ENCODE measurements at regions not wholly inside any gene's neighbourhood (a gene's known extent, or its start where the extent isn't known, plus 50 kb on each side); places are given as distances from the start of the nearest gene placed in this dataset.
A peak's percentile ranks its signal among the peaks of the same experiment; 100 is the strongest.

DNA sequence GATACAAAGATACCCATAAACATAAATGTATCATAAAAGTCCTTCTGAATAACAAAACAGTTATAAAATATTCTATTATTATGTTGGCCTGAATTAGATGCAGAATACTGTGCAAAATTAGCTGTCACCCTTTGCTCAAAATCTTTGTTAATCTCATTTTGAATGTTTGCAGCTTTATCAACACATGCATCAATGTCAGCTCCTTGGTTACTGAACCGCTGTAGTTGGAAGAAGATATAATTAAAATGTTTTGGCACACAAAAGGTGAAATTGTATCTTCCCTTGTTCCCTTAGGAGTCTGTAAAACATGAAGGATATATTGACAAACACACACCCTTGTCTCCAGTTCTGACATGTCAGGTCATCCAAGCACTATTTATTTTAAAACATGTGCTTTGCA is 146.3 kb upstream of the POU5F2 start:
- Histone ChIP-seq H3K4me1 (ENCODE audit: insufficient read depth, low read length) (peaks cover 17% of the 10 kb centered on the region), H4K20me1 (ENCODE audit: insufficient read depth, low read length) (no peaks in the 10 kb centered on the region), H3K27me3 (ENCODE audit: insufficient read depth, low read length, poor library complexity) (no peaks in the 10 kb centered on the region), H3K9ac (ENCODE audit: low read depth, low read length) (peak overlapping the region; percentile 33; the same call in 1 of the 2 replicates), H3K79me2 (ENCODE audit: insufficient read depth, low read length) (no peaks in the 10 kb centered on the region), H3K9me3 (ENCODE audit: insufficient read depth, low read length, severe bottlenecking) (no peaks in the 10 kb centered on the region), H3K27ac (ENCODE audit: low read length) (peak overlapping the region; percentile 27), H3K4me3 (ENCODE audit: low read depth in 1 of 2, low read length in 2 of 2) (peak overlapping the region in 1 of 2 experiments; percentile 46; a peak in 1 of 4 replicates), H3K4me2 (ENCODE audit: insufficient read depth, low read length) (peak overlapping the region; percentile 62), H3K36me3 (ENCODE audit: insufficient read depth, low read length) (no peaks in the 10 kb centered on the region), H2AFZ (ENCODE audit: low read depth, low read length) (peak overlapping the region; percentile 70; the same call in 1 of the 2 replicates)
- no peak for TF ChIP-seq EZH2 (IDR thresholded peaks at IDR 0.05; ENCODE audit: borderline replicate concordance, low read depth, low read length, severe bottlenecking)
- TF ChIP-seq, protein P1, sequence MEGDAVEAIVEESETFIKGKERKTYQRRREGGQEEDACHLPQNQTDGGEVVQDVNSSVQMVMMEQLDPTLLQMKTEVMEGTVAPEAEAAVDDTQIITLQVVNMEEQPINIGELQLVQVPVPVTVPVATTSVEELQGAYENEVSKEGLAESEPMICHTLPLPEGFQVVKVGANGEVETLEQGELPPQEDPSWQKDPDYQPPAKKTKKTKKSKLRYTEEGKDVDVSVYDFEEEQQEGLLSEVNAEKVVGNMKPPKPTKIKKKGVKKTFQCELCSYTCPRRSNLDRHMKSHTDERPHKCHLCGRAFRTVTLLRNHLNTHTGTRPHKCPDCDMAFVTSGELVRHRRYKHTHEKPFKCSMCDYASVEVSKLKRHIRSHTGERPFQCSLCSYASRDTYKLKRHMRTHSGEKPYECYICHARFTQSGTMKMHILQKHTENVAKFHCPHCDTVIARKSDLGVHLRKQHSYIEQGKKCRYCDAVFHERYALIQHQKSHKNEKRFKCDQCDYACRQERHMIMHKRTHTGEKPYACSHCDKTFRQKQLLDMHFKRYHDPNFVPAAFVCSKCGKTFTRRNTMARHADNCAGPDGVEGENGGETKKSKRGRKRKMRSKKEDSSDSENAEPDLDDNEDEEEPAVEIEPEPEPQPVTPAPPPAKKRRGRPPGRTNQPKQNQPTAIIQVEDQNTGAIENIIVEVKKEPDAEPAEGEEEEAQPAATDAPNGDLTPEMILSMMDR (IDR thresholded peaks at IDR 0.05; ENCODE audit: borderline replicate concordance, extremely low read depth, low read length, poor library complexity, severe bottlenecking), result no peak
- ATAC-seq (ENCODE audit: insufficient read depth, low read depth) (no peak), DNase-seq (no peak)

DNA sequence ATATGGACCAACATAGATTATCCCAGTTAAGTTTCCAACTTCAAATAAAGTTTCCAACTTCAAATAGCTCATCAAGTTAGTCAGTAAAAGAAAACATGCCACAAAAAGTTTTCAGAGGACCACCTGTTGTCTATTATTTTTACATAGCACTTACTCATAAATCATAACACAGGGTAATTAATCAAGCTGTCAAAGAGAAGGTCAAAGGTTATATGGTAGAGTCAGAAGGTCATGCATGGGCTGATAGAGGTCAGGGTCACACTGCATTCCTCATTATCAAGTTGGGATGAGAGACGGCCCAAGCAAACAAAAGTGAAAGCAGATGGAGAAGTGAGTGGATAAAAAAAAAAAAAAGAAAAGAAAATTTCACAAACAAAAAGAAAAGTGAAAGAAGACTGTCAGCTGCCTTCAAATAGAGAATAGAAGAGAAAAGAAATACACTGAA is 145.5 kb upstream of the POU5F2 start:
- Histone ChIP-seq H3K9me3 (ENCODE audit: insufficient read depth, low read length, severe bottlenecking) (no peaks in the 10 kb centered on the region), H3K9ac (ENCODE audit: low read depth, low read length) (peak overlapping the region; percentile 33; the same call in 1 of the 2 replicates), H3K4me3 (ENCODE audit: low read depth in 1 of 2, low read length in 2 of 2) (peak overlapping the region in 1 of 2 experiments; percentile 46; a peak in 3 of 4 replicates), H3K27me3 (ENCODE audit: insufficient read depth, low read length, poor library complexity) (no peaks in the 10 kb centered on the region), H3K4me2 (ENCODE audit: insufficient read depth, low read length) (peak overlapping the region; percentile 62), H4K20me1 (ENCODE audit: insufficient read depth, low read length) (no peaks in the 10 kb centered on the region), H3K27ac (ENCODE audit: low read length) (peak overlapping the region; percentile 49), H3K36me3 (ENCODE audit: insufficient read depth, low read length) (no peaks in the 10 kb centered on the region), H3K4me1 (ENCODE audit: insufficient read depth, low read length) (peaks cover 17% of the 10 kb centered on the region), H3K79me2 (ENCODE audit: insufficient read depth, low read length) (no peaks in the 10 kb centered on the region), H2AFZ (ENCODE audit: low read depth, low read length) (peak overlapping the region; percentile 70)
- no peak for TF ChIP-seq EZH2 (IDR thresholded peaks at IDR 0.05; ENCODE audit: borderline replicate concordance, low read depth, low read length, severe bottlenecking)
- TF ChIP-seq, protein P1 (IDR thresholded peaks at IDR 0.05; ENCODE audit: borderline replicate concordance, extremely low read depth, low read length, poor library complexity, severe bottlenecking), result no peak
- DNase-seq (peak; percentile 36), ATAC-seq (ENCODE audit: insufficient read depth, low read depth) (peak; percentile 77)

DNA sequence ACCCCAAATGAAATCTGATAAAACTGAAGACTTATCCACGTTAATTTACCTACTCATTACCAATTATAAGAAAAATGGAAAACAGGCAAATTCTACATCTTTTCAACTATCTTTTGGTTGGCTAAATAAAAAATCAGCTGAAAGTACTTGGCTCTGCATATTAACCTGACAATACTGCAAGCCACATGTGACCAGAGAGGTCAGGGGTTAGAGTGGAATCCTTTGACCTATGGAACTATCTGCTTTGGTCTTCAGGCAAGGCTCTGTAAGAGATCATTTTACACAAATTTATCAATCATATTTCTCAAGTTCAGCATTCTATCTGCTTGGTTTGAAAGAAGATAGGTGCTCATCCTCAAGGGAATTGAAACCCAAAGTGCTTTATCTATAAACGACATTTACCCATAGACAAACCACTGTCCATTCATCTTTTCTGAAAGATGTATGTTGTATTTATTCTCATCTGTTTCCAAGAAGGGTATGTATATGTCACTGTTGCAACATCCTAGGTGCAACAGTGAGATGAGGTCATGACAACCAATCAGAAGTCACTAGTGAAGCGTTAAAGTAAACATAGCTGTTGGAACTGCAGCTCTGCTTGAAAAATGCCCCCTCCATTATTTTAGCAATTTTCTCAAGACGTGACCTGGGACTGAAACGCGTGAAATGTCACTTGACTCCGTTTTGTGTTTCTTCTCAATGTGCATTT is 144.9 kb upstream of the POU5F2 start:
- no peaks in the 10 kb centered on the region for H3K79me2 ChIP-seq (ENCODE audit: insufficient read depth, low read length)
- no peaks in the 10 kb centered on the region for H3K9me3 ChIP-seq (ENCODE audit: insufficient read depth, low read length, severe bottlenecking)
- no peaks in the 10 kb centered on the region for H3K27me3 ChIP-seq (ENCODE audit: insufficient read depth, low read length, poor library complexity)
- ATAC-seq (ENCODE audit: insufficient read depth, low read depth), result no peak
- DNase-seq, result no peak
- TF ChIP-seq, protein P1 (IDR thresholded peaks at IDR 0.05; ENCODE audit: borderline replicate concordance, extremely low read depth, low read length, poor library complexity, severe bottlenecking), result no peak
- no peak overlapping the region for H2AFZ ChIP-seq (ENCODE audit: low read depth, low read length)
- no peaks in the 10 kb centered on the region for H3K36me3 ChIP-seq (ENCODE audit: insufficient read depth, low read length)
- no peak overlapping the region for H3K4me3 ChIP-seq (ENCODE audit: low read depth in 1 of 2, low read length in 2 of 2)
- no peaks in the 10 kb centered on the region for H4K20me1 ChIP-seq (ENCODE audit: insufficient read depth, low read length)
- no peak overlapping the region for H3K27ac ChIP-seq (ENCODE audit: low read length)
- peaks cover 17% of the 10 kb centered on the region for H3K4me1 ChIP-seq (ENCODE audit: insufficient read depth, low read length)
- H3K4me2 ChIP-seq (ENCODE audit: insufficient read depth, low read length), result peak overlapping the region; percentile 62; the same call in 1 of the 2 replicates
- no peak overlapping the region for H3K9ac ChIP-seq (ENCODE audit: low read depth, low read length)
